Calu3 (cell line): ENCODE measurements at regions not wholly inside any gene's neighbourhood (a gene's known extent, or its start where the extent isn't known, plus 50 kb on each side); places are given as distances from the start of the nearest gene placed in this dataset.
"Not testable (repeated sequence)": the region's sequence is repeated elsewhere in the genome, so short reads cannot be mapped to it uniquely, and the experiment has no call there.

Experiments
- BruUV-seq: library from RNA; stranded (reverse); fragments of 400-500 nt; replicated peaks from 2 replicates; lab custom pipeline; 2021; lab: Mats Ljungman, UMichigan
- CTCF ChIA-PET: fragments of 300-600 bp; sonication (Branson Sonifier 250); formaldehyde crosslinking; loops from one replicate; lab custom pipeline; 2022; ENCODE audit warnings: antibody characterized with exemption; lab: Charles Lee
- DNase-seq: peaks from one replicate; pipeline ENCODE4 v3.0.0; 2022
- H3K27ac Mint-ChIP-seq: one replicate; pipeline ENCODE4 v1.8.0; 2022; ENCODE audit warnings: mixed read lengths; ENCODE audit not compliant: unreplicated experiment
- H3K27me3 Mint-ChIP-seq: one replicate; pipeline ENCODE4 v1.8.0; 2022; ENCODE audit warnings: mixed read lengths; ENCODE audit not compliant: unreplicated experiment
- H3K36me3 Mint-ChIP-seq: one replicate; pipeline ENCODE4 v1.8.0; 2022; ENCODE audit warnings: mild to moderate bottlenecking, moderate library complexity, mixed read lengths; ENCODE audit not compliant: insufficient read depth, unreplicated experiment
- H3K4me1 Mint-ChIP-seq: one replicate; pipeline ENCODE4 v1.8.0; 2022; ENCODE audit warnings: mild to moderate bottlenecking, low read depth, mixed read lengths; ENCODE audit not compliant: unreplicated experiment
- H3K4me3 Mint-ChIP-seq: one replicate; pipeline ENCODE4 v1.8.0; 2022; ENCODE audit warnings: mild to moderate bottlenecking, low read depth, moderate library complexity, mixed read lengths; ENCODE audit not compliant: unreplicated experiment
- H3K9me3 Mint-ChIP-seq: one replicate; pipeline ENCODE4 v1.8.0; 2022; ENCODE audit warnings: low read depth, mixed read lengths; ENCODE audit not compliant: unreplicated experiment
- intact Hi-C: fragments of 100-400 bp; cut with micrococcal nuclease; formaldehyde crosslinking; loops from one replicate; pipeline ENCODE4 v1.10.0; 2022; ENCODE audit not compliant: unreplicated experiment
- TF ChIP-seq, protein P1 (sequence below): fragments of 200-600 bp; IDR thresholded peaks from one replicate; pipeline ENCODE4 v1.8.0; 2022; ENCODE audit warnings: antibody characterized with exemption; ENCODE audit not compliant: unreplicated experiment

GRCh38 chr12:47409310-47409987 lies 296.4 kb downstream of the RPAP3 start:
- H3K4me3 Mint-ChIP-seq: no peak overlapping the region
- H3K4me1 Mint-ChIP-seq: no peaks in the 10 kb centered on the region
- TF ChIP-seq, protein P1, sequence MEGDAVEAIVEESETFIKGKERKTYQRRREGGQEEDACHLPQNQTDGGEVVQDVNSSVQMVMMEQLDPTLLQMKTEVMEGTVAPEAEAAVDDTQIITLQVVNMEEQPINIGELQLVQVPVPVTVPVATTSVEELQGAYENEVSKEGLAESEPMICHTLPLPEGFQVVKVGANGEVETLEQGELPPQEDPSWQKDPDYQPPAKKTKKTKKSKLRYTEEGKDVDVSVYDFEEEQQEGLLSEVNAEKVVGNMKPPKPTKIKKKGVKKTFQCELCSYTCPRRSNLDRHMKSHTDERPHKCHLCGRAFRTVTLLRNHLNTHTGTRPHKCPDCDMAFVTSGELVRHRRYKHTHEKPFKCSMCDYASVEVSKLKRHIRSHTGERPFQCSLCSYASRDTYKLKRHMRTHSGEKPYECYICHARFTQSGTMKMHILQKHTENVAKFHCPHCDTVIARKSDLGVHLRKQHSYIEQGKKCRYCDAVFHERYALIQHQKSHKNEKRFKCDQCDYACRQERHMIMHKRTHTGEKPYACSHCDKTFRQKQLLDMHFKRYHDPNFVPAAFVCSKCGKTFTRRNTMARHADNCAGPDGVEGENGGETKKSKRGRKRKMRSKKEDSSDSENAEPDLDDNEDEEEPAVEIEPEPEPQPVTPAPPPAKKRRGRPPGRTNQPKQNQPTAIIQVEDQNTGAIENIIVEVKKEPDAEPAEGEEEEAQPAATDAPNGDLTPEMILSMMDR: no peak
- BruUV-seq: no TSS peak
- H3K27ac Mint-ChIP-seq: no peak overlapping the region
- intact Hi-C loops: no loop called here
- no peaks in the 10 kb centered on the region for H3K27me3 Mint-ChIP-seq
- CTCF ChIA-PET: no interaction called here
- peaks cover 4% of the 10 kb centered on the region for H3K9me3 Mint-ChIP-seq
- DNase-seq: no peak
- no peaks in the 10 kb centered on the region for H3K36me3 Mint-ChIP-seq

- BruUV-seq: no TSS peak
- no peaks in the 10 kb centered on the region for H3K27me3 Mint-ChIP-seq
- H3K9me3 Mint-ChIP-seq: peaks cover 4% of the 10 kb centered on the region
- no peak overlapping the region for H3K27ac Mint-ChIP-seq
- intact Hi-C loops: no loop called here
- H3K4me3 Mint-ChIP-seq: no peak overlapping the region
- TF ChIP-seq, protein P1: no peak
- CTCF ChIA-PET: interaction anchor here (0.6 to 1.3 kb wide), 4 partner anchors 11 to 376 kb away, joined by 3 to 10 read pairs (median 5); no protein-coding TSS in a partner anchor
- peak; percentile 44 for DNase-seq
- H3K4me1 Mint-ChIP-seq: no peaks in the 10 kb centered on the region
- no peaks in the 10 kb centered on the region for H3K36me3 Mint-ChIP-seq
Measured at GRCh38 chr12:47408171-47408871, 297.5 kb downstream of the RPAP3 start.

- Mint-ChIP-seq H3K4me3 (no peak overlapping the region), H3K27ac (no peak overlapping the region), H3K9me3 (peaks cover 4% of the 10 kb centered on the region), H3K27me3 (no peaks in the 10 kb centered on the region), H3K4me1 (no peaks in the 10 kb centered on the region), H3K36me3 (no peaks in the 10 kb centered on the region)
- BruUV-seq: no TSS peak
- DNase-seq: no peak
- CTCF ChIA-PET: interaction anchor here (1.3 kb wide), 2 partner anchors 10 to 131 kb away, joined by 5 to 10 read pairs; no protein-coding TSS in a partner anchor
- TF ChIP-seq, protein P1: no peak
- intact Hi-C loops: no loop called here
Measured at GRCh38 chr12:47407463-47408129, 298.2 kb downstream of the RPAP3 start.

GRCh38 chr12:47403681-47404080 lies 302.1 kb downstream of the RPAP3 start:
- intact Hi-C loops: no loop called here
- H3K9me3 Mint-ChIP-seq: peaks cover 4% of the 10 kb centered on the region
- CTCF ChIA-PET: no interaction called here
- no peaks in the 10 kb centered on the region for H3K4me1 Mint-ChIP-seq
- TF ChIP-seq, protein P1: no peak
- DNase-seq: no peak
- H3K4me3 Mint-ChIP-seq: no peak overlapping the region
- H3K27me3 Mint-ChIP-seq: no peaks in the 10 kb centered on the region
- no peak overlapping the region for H3K27ac Mint-ChIP-seq
- no peaks in the 10 kb centered on the region for H3K36me3 Mint-ChIP-seq
- no TSS peak for BruUV-seq

DNA sequence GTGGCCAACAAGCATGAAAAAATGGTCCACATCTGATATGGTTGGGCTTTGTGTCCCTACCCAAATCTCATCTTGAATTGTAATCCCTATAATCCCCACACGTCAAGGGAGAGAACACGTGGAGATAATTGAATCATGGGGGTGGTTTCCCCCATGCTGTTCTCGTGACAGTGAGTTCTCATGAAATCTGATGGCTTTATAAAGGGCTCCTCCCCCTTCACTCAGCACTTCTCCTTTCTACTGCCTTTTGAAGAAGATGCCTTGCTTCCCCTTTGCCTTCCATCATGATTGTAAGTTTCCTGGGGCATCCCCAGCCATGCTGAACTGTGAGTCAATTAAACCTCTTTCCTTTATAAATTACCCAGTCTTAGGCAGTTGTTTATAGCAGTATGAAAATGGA lies 304.6 kb downstream of the RPAP3 start:
- H3K9me3 Mint-ChIP-seq, CTCF ChIA-PET: not testable (repeated sequence)

More for the DNA sequence above, 304.6 kb downstream of the RPAP3 start:
- BruUV-seq, DNase-seq, H3K36me3 Mint-ChIP-seq, H3K4me3 Mint-ChIP-seq, H3K27ac Mint-ChIP-seq, H3K27me3 Mint-ChIP-seq, H3K4me1 Mint-ChIP-seq, intact Hi-C loops: not testable (repeated sequence)
